IPS-15b (cell line): ENCODE measurements at regions not wholly inside any gene's neighbourhood (a gene's known extent, or its start where the extent isn't known, plus 50 kb on each side); places are given as distances from the start of the nearest gene placed in this dataset.
"Not testable (repeated sequence)": the region's sequence is repeated elsewhere in the genome, so short reads cannot be mapped to it uniquely, and the experiment has no call there.

ENCODE experiments used
- H3K27me3 ChIP-seq: one replicate; pipeline ENCODE4 v1.6.1; 2013; ENCODE audit warnings: low read length; ENCODE audit not compliant: control insufficient read depth, insufficient read depth
- H3K36me3 ChIP-seq: one replicate; pipeline ENCODE4 v1.6.1; 2013; ENCODE audit warnings: low read length; ENCODE audit not compliant: control insufficient read depth, insufficient read depth
- H3K4me1 ChIP-seq: one replicate; pipeline ENCODE4 v1.6.1; 2013; ENCODE audit warnings: mild to moderate bottlenecking, low read length; ENCODE audit not compliant: control insufficient read depth, insufficient read depth
- H3K4me3 ChIP-seq: one replicate; pipeline ENCODE4 v1.5.1; 2013; ENCODE audit warnings: low read depth, low read length
- H3K9ac ChIP-seq: one replicate; pipeline ENCODE4 v1.6.1; 2013; ENCODE audit warnings: low read depth, mild to moderate bottlenecking, low read length
- H3K9me3 ChIP-seq: one replicate; pipeline ENCODE4 v1.6.1; 2013; ENCODE audit warnings: mild to moderate bottlenecking, low read length; ENCODE audit not compliant: control insufficient read depth, insufficient read depth

- H3K36me3 ChIP-seq, result no peaks in the 10 kb centered on the region
- H3K27me3 ChIP-seq, result no peaks in the 10 kb centered on the region
- H3K4me3 ChIP-seq, result no peak overlapping the region
- H3K9ac ChIP-seq, result no peak overlapping the region
- H3K4me1 ChIP-seq, result no peaks in the 10 kb centered on the region
- no peaks in the 10 kb centered on the region for H3K9me3 ChIP-seq
Measured at GRCh38 chr11:22466351-22466750, 128.2 kb downstream of the SLC17A6 start.

GRCh38 chr11:22465620-22466019, 127.4 kb downstream of the SLC17A6 start:
- Histone ChIP-seq H3K9me3 (no peaks in the 10 kb centered on the region), H3K27me3 (no peaks in the 10 kb centered on the region), H3K4me3 (no peak overlapping the region), H3K36me3 (no peaks in the 10 kb centered on the region), H3K4me1 (no peaks in the 10 kb centered on the region), H3K9ac (no peak overlapping the region)

- no peaks in the 10 kb centered on the region for H3K4me1 ChIP-seq
- no peaks in the 10 kb centered on the region for H3K9me3 ChIP-seq
- no peak overlapping the region for H3K9ac ChIP-seq
- H3K27me3 ChIP-seq, result no peaks in the 10 kb centered on the region
- H3K36me3 ChIP-seq, result no peaks in the 10 kb centered on the region
- H3K4me3 ChIP-seq, result no peak overlapping the region
Measured at GRCh38 chr11:22461626-22462025, 123.4 kb downstream of the SLC17A6 start.

GRCh38 chr11:22460181-22460580, 122.0 kb downstream of the SLC17A6 start:
- Histone ChIP-seq H3K9me3 (no peaks in the 10 kb centered on the region), H3K4me3 (no peak overlapping the region), H3K36me3 (no peaks in the 10 kb centered on the region), H3K9ac (no peak overlapping the region), H3K4me1 (no peaks in the 10 kb centered on the region), H3K27me3 (no peaks in the 10 kb centered on the region)

GRCh38 chr11:22459048-22459447, 120.9 kb downstream of the SLC17A6 start:
- Histone ChIP-seq H3K4me1 (no peaks in the 10 kb centered on the region), H3K4me3 (no peak overlapping the region), H3K9ac (no peak overlapping the region), H3K36me3 (no peaks in the 10 kb centered on the region), H3K9me3 (no peaks in the 10 kb centered on the region), H3K27me3 (no peaks in the 10 kb centered on the region)

- no peaks in the 10 kb centered on the region for H3K4me1 ChIP-seq
- no peaks in the 10 kb centered on the region for H3K36me3 ChIP-seq
- no peak overlapping the region for H3K4me3 ChIP-seq
- no peak overlapping the region for H3K9ac ChIP-seq
- H3K9me3 ChIP-seq, result no peaks in the 10 kb centered on the region
- no peaks in the 10 kb centered on the region for H3K27me3 ChIP-seq
Measured at GRCh38 chr11:22458161-22458560, 120.0 kb downstream of the SLC17A6 start.

- Histone ChIP-seq H3K9ac (no peak overlapping the region), H3K36me3 (no peaks in the 10 kb centered on the region), H3K9me3 (no peaks in the 10 kb centered on the region), H3K4me3 (no peak overlapping the region), H3K27me3 (no peaks in the 10 kb centered on the region), H3K4me1 (no peaks in the 10 kb centered on the region)
Measured at GRCh38 chr11:22456993-22457762, 119.0 kb downstream of the SLC17A6 start.

GRCh38 chr11:22454461-22455090, 116.4 kb downstream of the SLC17A6 start:
- H3K9me3 ChIP-seq, result no peaks in the 10 kb centered on the region
- H3K9ac ChIP-seq, result no peak overlapping the region
- no peaks in the 10 kb centered on the region for H3K4me1 ChIP-seq
- H3K4me3 ChIP-seq, result no peak overlapping the region
- H3K27me3 ChIP-seq, result no peaks in the 10 kb centered on the region
- H3K36me3 ChIP-seq, result no peaks in the 10 kb centered on the region

- peaks cover 15% of the 10 kb centered on the region for H3K27me3 ChIP-seq
- no peak overlapping the region for H3K9ac ChIP-seq
- H3K36me3 ChIP-seq, result no peaks in the 10 kb centered on the region
- no peak overlapping the region for H3K4me3 ChIP-seq
- H3K9me3 ChIP-seq, result no peaks in the 10 kb centered on the region
- no peaks in the 10 kb centered on the region for H3K4me1 ChIP-seq
Measured at GRCh38 chr11:22449441-22449840, 111.3 kb downstream of the SLC17A6 start.

GRCh38 chr11:22444076-22444475, 105.9 kb downstream of the SLC17A6 start:
- H3K9me3 ChIP-seq, result no peaks in the 10 kb centered on the region
- H3K4me3 ChIP-seq, result no peak overlapping the region
- no peaks in the 10 kb centered on the region for H3K36me3 ChIP-seq
- H3K9ac ChIP-seq, result no peak overlapping the region
- no peaks in the 10 kb centered on the region for H3K4me1 ChIP-seq
- H3K27me3 ChIP-seq, result peaks cover 64% of the 10 kb centered on the region

- no peak overlapping the region for H3K4me3 ChIP-seq
- no peaks in the 10 kb centered on the region for H3K4me1 ChIP-seq
- H3K9ac ChIP-seq, result no peak overlapping the region
- no peaks in the 10 kb centered on the region for H3K36me3 ChIP-seq
- peaks cover 65% of the 10 kb centered on the region for H3K27me3 ChIP-seq
- no peaks in the 10 kb centered on the region for H3K9me3 ChIP-seq
Measured at GRCh38 chr11:22441831-22442230, 103.7 kb downstream of the SLC17A6 start.

- not testable (repeated sequence) for H3K9ac ChIP-seq, H3K36me3 ChIP-seq, H3K9me3 ChIP-seq, H3K4me3 ChIP-seq
- Histone ChIP-seq H3K4me1 (peaks cover 11% of the 10 kb centered on the region), H3K27me3 (peaks cover 28% of the 10 kb centered on the region)
Measured at GRCh38 chr11:22435582-22435981, 97.4 kb downstream of the SLC17A6 start.
